OCI-LY3 (cell line): ENCODE measurements at regions not wholly inside any gene's neighbourhood (a gene's known extent, or its start where the extent isn't known, plus 50 kb on each side); places are given as distances from the start of the nearest gene placed in this dataset.

Experiments used
- EZH2phosphoT487 ChIP-seq: fragments of 200-600 bp; shearing (Covaris generic); IDR thresholded peaks from 2 replicates; pipeline ENCODE4 v1.6.1; 2018; ENCODE audit warnings: antibody characterized with exemption, mixed run types, low read depth
- TF ChIP-seq, protein P1 (sequence below): fragments of 200-600, 300-600 bp; sonication (generic); IDR thresholded peaks from 2 replicates; pipeline ENCODE4 v1.5.1; 2014; ENCODE audit warnings: antibody characterized with exemption, low read length, low read depth

DNA sequence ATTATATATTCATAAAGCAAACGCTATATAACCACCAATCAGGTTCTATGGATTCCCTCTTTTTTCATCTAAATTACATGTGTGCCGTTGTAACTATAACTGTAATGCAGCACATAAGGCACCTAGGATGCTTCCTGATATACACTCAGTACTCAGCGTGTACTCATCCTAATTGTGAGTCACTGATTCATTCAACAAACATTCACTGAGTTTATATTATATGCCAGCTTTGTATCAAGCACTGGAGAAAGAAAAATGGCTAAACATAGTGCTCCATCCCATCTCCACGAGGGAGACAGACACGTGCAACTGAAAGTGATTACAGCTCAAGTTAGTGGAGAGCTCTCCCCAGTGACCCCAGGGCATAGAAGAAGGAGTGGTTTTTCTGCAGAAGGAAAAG lies 49.9 kb upstream of the SYN3 start:
- TF ChIP-seq, protein P1, sequence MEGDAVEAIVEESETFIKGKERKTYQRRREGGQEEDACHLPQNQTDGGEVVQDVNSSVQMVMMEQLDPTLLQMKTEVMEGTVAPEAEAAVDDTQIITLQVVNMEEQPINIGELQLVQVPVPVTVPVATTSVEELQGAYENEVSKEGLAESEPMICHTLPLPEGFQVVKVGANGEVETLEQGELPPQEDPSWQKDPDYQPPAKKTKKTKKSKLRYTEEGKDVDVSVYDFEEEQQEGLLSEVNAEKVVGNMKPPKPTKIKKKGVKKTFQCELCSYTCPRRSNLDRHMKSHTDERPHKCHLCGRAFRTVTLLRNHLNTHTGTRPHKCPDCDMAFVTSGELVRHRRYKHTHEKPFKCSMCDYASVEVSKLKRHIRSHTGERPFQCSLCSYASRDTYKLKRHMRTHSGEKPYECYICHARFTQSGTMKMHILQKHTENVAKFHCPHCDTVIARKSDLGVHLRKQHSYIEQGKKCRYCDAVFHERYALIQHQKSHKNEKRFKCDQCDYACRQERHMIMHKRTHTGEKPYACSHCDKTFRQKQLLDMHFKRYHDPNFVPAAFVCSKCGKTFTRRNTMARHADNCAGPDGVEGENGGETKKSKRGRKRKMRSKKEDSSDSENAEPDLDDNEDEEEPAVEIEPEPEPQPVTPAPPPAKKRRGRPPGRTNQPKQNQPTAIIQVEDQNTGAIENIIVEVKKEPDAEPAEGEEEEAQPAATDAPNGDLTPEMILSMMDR, result no peak
- TF ChIP-seq EZH2phosphoT487, result no peak
